OCI-LY1 (cell line): ENCODE measurements at regions not wholly inside any gene's neighbourhood (a gene's known extent, or its start where the extent isn't known, plus 50 kb on each side); places are given as distances from the start of the nearest gene placed in this dataset.
"Not testable (repeated sequence)": the region's sequence is repeated elsewhere in the genome, so short reads cannot be mapped to it uniquely, and the experiment has no call there.

Source experiments
- H2AFZ ChIP-seq: fragments of 200-600 bp; sonication (generic), shearing (Covaris generic); 2 replicates; pipeline ENCODE4 v1.6.0; 2014; ENCODE audit warnings: antibody characterized with exemption, mild to moderate bottlenecking, low read length
- H3F3A ChIP-seq: fragments of 200-600 bp; sonication (generic), shearing (Covaris generic); 2 replicates; pipeline ENCODE4 v1.6.0; 2014; ENCODE audit warnings: mild to moderate bottlenecking, antibody characterized with exemption, low read length, moderate library complexity; ENCODE audit not compliant: insufficient read depth
- H3K27ac ChIP-seq: fragments of 200-600 bp; sonication (generic); 2 replicates; pipeline ENCODE4 v1.5.1; 2014; ENCODE audit warnings: low read length, mixed run types, mild to moderate bottlenecking, low read depth; ENCODE audit not compliant: poor library complexity, severe bottlenecking
- H3K27me3 ChIP-seq: fragments of 200-600 bp; sonication (generic); 2 replicates; pipeline ENCODE4 v1.6.0; 2014; ENCODE audit warnings: antibody characterized with exemption, mild to moderate bottlenecking, low read length, moderate library complexity; ENCODE audit not compliant: insufficient read depth
- H3K36me3 ChIP-seq: fragments of 200-600 bp; sonication (generic); 2 replicates; pipeline ENCODE4 v1.6.1; 2014; ENCODE audit warnings: mild to moderate bottlenecking, antibody characterized with exemption, low read length, moderate library complexity, mixed read lengths; ENCODE audit not compliant: insufficient read depth
- H3K4me1 ChIP-seq: fragments of 200-600 bp; sonication (generic); 2 replicates; pipeline ENCODE4 v1.5.1; 2014; ENCODE audit warnings: mild to moderate bottlenecking, low read length, moderate library complexity; ENCODE audit not compliant: insufficient read depth, severe bottlenecking
- H3K4me2 ChIP-seq: fragments of 200-600 bp; sonication (generic), shearing (Covaris generic); 2 replicates; pipeline ENCODE4 v1.6.1; 2014; ENCODE audit warnings: low read length
- H3K4me3 ChIP-seq: fragments of 200-600 bp; sonication (generic); 2 replicates; pipeline ENCODE4 v1.5.1; 2014; ENCODE audit warnings: low read length, low read depth, mild to moderate bottlenecking, mixed read lengths; ENCODE audit not compliant: poor library complexity, severe bottlenecking
- H3K79me2 ChIP-seq: fragments of 200-600 bp; shearing (Covaris generic); 2 replicates; pipeline ENCODE4 v1.6.1; 2016; ENCODE audit warnings: mixed run types, low read length, mixed read lengths; ENCODE audit not compliant: insufficient read depth
- H3K9ac ChIP-seq: fragments of 200-600 bp; sonication (generic), shearing (Covaris generic); 2 replicates; pipeline ENCODE4 v1.6.1; 2014; ENCODE audit warnings: mild to moderate bottlenecking, low read length, mixed read lengths
- H3K9me2 ChIP-seq: fragments of 200-600 bp; sonication (generic), shearing (Covaris generic); 2 replicates; pipeline ENCODE4 v1.6.1; 2014; ENCODE audit warnings: low read depth, mild to moderate bottlenecking, low read length, mixed read lengths
- H3K9me3 ChIP-seq: fragments of 200-600 bp; shearing (Covaris generic); 2 replicates; pipeline ENCODE4 v1.6.1; 2014; ENCODE audit warnings: low read length, mixed read lengths
- H4K20me1 ChIP-seq: fragments of 200-600 bp; sonication (generic), shearing (Covaris generic); 2 replicates; pipeline ENCODE4 v1.6.0; 2016; ENCODE audit warnings: mild to moderate bottlenecking, low read length; ENCODE audit not compliant: insufficient read depth
- EZH2 ChIP-seq: fragments of 200-600 bp; sonication (generic), shearing (Covaris generic); IDR thresholded peaks from 2 replicates; pipeline ENCODE4 v1.8.0; 2017; ENCODE audit warnings: borderline replicate concordance, mixed run types, mild to moderate bottlenecking, antibody characterized with exemption, low read length, moderate library complexity, mixed read lengths
- TF ChIP-seq, protein P1 (sequence below): fragments of 200-600 bp; sonication (generic), shearing (Covaris generic); IDR thresholded peaks from 2 replicates; pipeline ENCODE4 v1.5.1; 2017; ENCODE audit warnings: mild to moderate bottlenecking, antibody characterized with exemption, low read length, moderate library complexity, mixed read lengths

DNA sequence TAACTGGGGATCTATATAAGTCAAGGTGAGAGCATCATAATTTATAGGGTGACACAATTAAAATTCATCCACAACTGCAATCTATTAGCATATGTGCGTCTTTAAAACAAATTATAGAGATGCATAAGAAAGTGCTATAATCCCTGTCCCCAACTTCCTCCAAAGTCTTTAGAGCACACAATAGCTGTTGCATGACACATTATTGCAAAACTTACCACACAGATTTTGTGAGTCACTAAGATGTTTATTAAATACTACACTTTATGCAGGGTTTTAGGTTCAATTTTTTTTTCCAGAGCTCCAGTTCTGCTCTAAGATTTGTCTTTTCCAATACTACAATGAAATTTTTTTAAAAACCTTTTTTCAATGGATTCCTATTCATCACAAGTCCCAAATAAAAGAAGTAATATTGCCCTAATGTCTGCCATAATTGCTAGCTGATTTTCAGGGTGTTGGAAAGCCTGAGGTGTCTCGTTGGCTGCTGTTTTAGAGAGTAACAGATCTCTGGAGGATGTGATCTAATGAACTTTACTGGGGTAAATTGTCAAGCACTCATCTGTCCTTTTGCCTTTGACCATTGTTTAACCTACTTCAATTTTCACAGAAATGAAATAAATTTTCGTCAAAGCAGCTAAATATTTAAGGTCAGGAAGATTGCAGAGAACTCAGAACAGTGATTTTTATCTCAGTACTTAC is 250.5 kb upstream of the NETO1 start:
- no peaks in the 10 kb centered on the region for H3K79me2 ChIP-seq
- TF ChIP-seq, protein P1, sequence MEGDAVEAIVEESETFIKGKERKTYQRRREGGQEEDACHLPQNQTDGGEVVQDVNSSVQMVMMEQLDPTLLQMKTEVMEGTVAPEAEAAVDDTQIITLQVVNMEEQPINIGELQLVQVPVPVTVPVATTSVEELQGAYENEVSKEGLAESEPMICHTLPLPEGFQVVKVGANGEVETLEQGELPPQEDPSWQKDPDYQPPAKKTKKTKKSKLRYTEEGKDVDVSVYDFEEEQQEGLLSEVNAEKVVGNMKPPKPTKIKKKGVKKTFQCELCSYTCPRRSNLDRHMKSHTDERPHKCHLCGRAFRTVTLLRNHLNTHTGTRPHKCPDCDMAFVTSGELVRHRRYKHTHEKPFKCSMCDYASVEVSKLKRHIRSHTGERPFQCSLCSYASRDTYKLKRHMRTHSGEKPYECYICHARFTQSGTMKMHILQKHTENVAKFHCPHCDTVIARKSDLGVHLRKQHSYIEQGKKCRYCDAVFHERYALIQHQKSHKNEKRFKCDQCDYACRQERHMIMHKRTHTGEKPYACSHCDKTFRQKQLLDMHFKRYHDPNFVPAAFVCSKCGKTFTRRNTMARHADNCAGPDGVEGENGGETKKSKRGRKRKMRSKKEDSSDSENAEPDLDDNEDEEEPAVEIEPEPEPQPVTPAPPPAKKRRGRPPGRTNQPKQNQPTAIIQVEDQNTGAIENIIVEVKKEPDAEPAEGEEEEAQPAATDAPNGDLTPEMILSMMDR = no peak
- no peak for TF ChIP-seq EZH2

DNA sequence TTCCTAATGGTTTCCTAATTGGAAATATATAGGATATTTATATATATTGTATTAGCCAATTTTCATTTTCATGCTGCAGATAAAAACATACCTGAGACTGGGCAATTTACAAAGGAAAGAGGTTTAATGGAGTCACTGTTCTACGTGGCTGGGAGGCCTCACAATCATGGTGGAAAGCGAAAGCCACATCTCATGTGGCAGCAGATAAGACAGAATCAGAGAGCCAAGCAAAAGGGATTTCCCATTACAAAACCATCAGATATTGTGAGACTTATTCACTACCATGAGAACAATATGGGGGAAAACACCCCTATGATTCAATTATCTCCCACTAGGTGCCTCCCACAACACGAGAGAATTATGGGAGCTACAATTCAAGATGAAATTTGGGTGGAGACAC is 242.5 kb upstream of the NETO1 start:
- Histone ChIP-seq H3K27me3 (no peaks in the 10 kb centered on the region), H3K9me2 (no peaks in the 10 kb centered on the region; the same call in 1 of the 2 replicates), H3K79me2 (no peaks in the 10 kb centered on the region), H3K9me3 (no peaks in the 10 kb centered on the region), H3K27ac (no peak overlapping the region), H3K4me1 (no peaks in the 10 kb centered on the region), H3K4me3 (no peak overlapping the region), H3F3A (no peaks in the 10 kb centered on the region), H3K36me3 (no peaks in the 10 kb centered on the region), H3K9ac (no peak overlapping the region), H3K4me2 (no peak overlapping the region), H4K20me1 (no peaks in the 10 kb centered on the region), H2AFZ (no peak overlapping the region)
- TF ChIP-seq, protein P1 = no peak
- TF ChIP-seq EZH2 = no peak

More for the DNA sequence above, 250.5 kb upstream of the NETO1 start:
- Histone ChIP-seq H3K36me3 (no peaks in the 10 kb centered on the region), H4K20me1 (no peaks in the 10 kb centered on the region), H3K9me3 (no peaks in the 10 kb centered on the region), H3K4me2 (no peak overlapping the region), H3K27ac (no peak overlapping the region), H3K4me3 (no peak overlapping the region), H3F3A (no peaks in the 10 kb centered on the region), H3K4me1 (no peaks in the 10 kb centered on the region), H2AFZ (no peak overlapping the region), H3K9ac (no peak overlapping the region), H3K9me2 (no peaks in the 10 kb centered on the region), H3K27me3 (no peaks in the 10 kb centered on the region)

DNA sequence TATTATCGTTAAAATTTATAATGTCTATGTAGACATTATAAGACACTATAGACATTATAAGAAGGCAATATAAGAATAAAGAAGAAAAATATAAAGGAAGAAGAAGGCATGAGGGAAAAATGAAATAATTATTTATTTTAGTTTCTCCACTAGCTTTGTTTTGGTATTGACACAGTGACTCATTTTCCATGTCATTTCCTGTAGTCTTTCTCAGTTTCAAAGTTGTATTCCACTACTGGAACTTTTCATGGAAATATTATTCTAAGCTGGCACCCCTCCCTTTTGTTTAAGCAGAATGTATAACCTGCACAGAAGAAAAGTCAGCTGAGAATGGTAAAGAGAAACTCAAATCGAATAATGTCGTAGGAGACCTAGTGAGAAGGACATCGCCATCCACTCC is 234.2 kb upstream of the NETO1 start:
- H3K9me2 ChIP-seq = no peaks in the 10 kb centered on the region
- no peak overlapping the region for H3K4me2 ChIP-seq
- no peak overlapping the region for H3K9ac ChIP-seq
- H3K4me3 ChIP-seq = no peak overlapping the region
- H3K4me1 ChIP-seq = no peaks in the 10 kb centered on the region
- no peaks in the 10 kb centered on the region for H3K27me3 ChIP-seq
- H3F3A ChIP-seq = no peaks in the 10 kb centered on the region
- no peaks in the 10 kb centered on the region for H3K36me3 ChIP-seq
- H2AFZ ChIP-seq = no peak overlapping the region
- H3K9me3 ChIP-seq = no peaks in the 10 kb centered on the region
- no peaks in the 10 kb centered on the region for H3K79me2 ChIP-seq
- H3K27ac ChIP-seq = no peak overlapping the region
- TF ChIP-seq, protein P1 = no peak
- no peak for TF ChIP-seq EZH2
- no peaks in the 10 kb centered on the region for H4K20me1 ChIP-seq

DNA sequence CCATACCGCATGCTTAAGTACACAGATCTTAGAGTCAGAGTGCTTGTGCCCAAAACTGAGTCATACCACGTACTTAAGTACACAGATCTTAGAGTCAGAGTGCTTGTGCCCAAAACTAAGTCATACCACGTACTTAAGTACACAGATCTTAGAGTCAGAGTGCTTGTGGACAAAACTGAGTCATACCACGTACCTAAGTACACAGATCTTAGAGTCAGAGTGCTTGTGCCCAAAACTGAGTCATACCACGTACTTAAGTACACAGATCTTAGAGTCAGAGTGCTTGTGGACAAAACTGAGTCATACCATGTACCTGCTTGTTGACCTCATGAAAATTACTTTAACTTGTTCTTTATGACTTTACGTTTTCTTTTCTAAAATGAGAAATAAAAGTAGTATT is 233.7 kb upstream of the NETO1 start:
- not testable (repeated sequence) for H3K4me3 ChIP-seq, H3K4me2 ChIP-seq, H4K20me1 ChIP-seq, H3K36me3 ChIP-seq, H3K9me2 ChIP-seq, H3K27me3 ChIP-seq, H3K4me1 ChIP-seq, H3K79me2 ChIP-seq, H3K9ac ChIP-seq, H3K9me3 ChIP-seq, H2AFZ ChIP-seq, H3F3A ChIP-seq, H3K27ac ChIP-seq
